Spleen (tissue), 7 donors: ENCODE measurements at regions not wholly inside any gene's neighbourhood (a gene's known extent, or its start where the extent isn't known, plus 50 kb on each side); places are given as distances from the start of the nearest gene placed in this dataset.
A peak's percentile ranks its signal among the peaks of the same experiment; 100 is the strongest.
"Not testable (repeated sequence)": the region's sequence is repeated elsewhere in the genome, so short reads cannot be mapped to it uniquely, and the experiment has no call there.

Experiments
- CTCF ChIP-seq, 11 experiments: fragments of 200-600 bp in 7 of 11; fragments of 450-650 bp in 4 of 11; sonication (generic) in 4 of 11; IDR thresholded peaks in 8 of 11; conservative IDR thresholded peaks in 3 of 11; 1 replicate in 7 of 11; 2 replicates in 4 of 11; pipeline versions ENCODE4 v1.4.0 to v1.8.0; 2016 to 2021; ENCODE audit warnings: antibody characterized with exemption in 11 of 11, inconsistent platforms in 4 of 11, mild to moderate bottlenecking in 1 of 11
- POLR2A ChIP-seq, 3 donors: fragments of 450-650 bp; IDR thresholded peaks; one replicate each; pipeline ENCODE4 v1.5.1; 2017; ENCODE audit warnings: antibody characterized with exemption in 3 of 3, mild to moderate bottlenecking in 1 of 3
- donor health status: DM: no; HTN: no; CAD: no; lungs with moderate emphysema.
- donor health status: DM: no; HTN: no; CAD: no.
- donor health status: DM: no; HTN: no; CAD: no.

GRCh38 chr18:14458009-14458945 is 85.1 kb downstream of the POTEC start:
- TF ChIP-seq CTCF (IDR thresholded peaks at IDR 0.05 in 8 of 11, conservative IDR thresholded peaks at IDR 0.05 in 3 of 11), result peak in 8 of 11 experiments; percentile 10 to 76 (median 56)
- TF ChIP-seq POLR2A (IDR thresholded peaks at IDR 0.05), result not testable (repeated sequence)
